Spleen (tissue), 11 donors: ENCODE measurements at regions not wholly inside any gene's neighbourhood (a gene's known extent, or its start where the extent isn't known, plus 50 kb on each side); places are given as distances from the start of the nearest gene placed in this dataset.

ENCODE experiments used
- DNase-seq: peaks from one replicate; pipeline ENCODE4 v3.0.0-alpha.2; 2020
- H3K27ac ChIP-seq, 8 donors: fragments of 200-600 bp; sonication (generic) in 7 of 8; 1 replicate in 4 of 8; 2 replicates in 4 of 8; pipeline versions ENCODE4 v1.5.0 to v1.8.0; 2016 to 2021; ENCODE audit warnings: inconsistent platforms in 4 of 8, mild to moderate bottlenecking in 4 of 8, moderate library complexity in 1 of 8
- H3K27me3 ChIP-seq, 7 donors: fragments of 200-600 bp; sonication (generic) in 6 of 7; replicated peaks in 1 of 7; 1 replicate in 4 of 7; 2 replicates in 3 of 7; pipeline versions ENCODE4 v1.5.0 to v1.8.0; 2016 to 2021; ENCODE audit warnings: inconsistent platforms in 3 of 7, mild to moderate bottlenecking in 1 of 7
- H3K36me3 ChIP-seq, 6 donors: fragments of 200-600 bp; sonication (generic) in 5 of 6; 1 replicate in 4 of 6; 2 replicates in 2 of 6; pipeline versions ENCODE4 v1.5.0 to v1.8.0; 2016 to 2021; ENCODE audit warnings: inconsistent platforms in 2 of 6
- H3K4me1 ChIP-seq, 6 donors: fragments of 200-600 bp; sonication (generic) in 5 of 6; 1 replicate in 3 of 6; 2 replicates in 3 of 6; pipeline versions ENCODE4 v1.5.0 to v1.8.0; 2016 to 2021; ENCODE audit warnings: inconsistent platforms in 3 of 6
- H3K4me3 ChIP-seq, 8 donors: fragments of 200-600 bp; sonication (generic) in 7 of 8; 1 replicate in 4 of 8; 2 replicates in 4 of 8; pipeline versions ENCODE4 v1.5.0 to v1.8.0; 2016 to 2021; ENCODE audit warnings: inconsistent platforms in 4 of 8, mild to moderate bottlenecking in 4 of 8, moderate library complexity in 2 of 8
- H3K9me3 ChIP-seq, 8 donors: fragments of 200-600 bp; sonication (generic) in 7 of 8; 1 replicate in 4 of 8; 2 replicates in 4 of 8; pipeline versions ENCODE4 v1.5.0 to v1.8.0; 2016 to 2021; ENCODE audit warnings: inconsistent platforms in 4 of 8
- POLR2A ChIP-seq, 3 donors: fragments of 450-650 bp; IDR thresholded peaks; one replicate each; pipeline ENCODE4 v1.5.1; 2017; ENCODE audit warnings: antibody characterized with exemption in 3 of 3, mild to moderate bottlenecking in 1 of 3
- POLR2AphosphoS5 ChIP-seq, 3 donors: sonication (generic); formaldehyde crosslinking; IDR thresholded peaks; one replicate each; pipeline ENCODE4 v1.5.1; 2017; ENCODE audit warnings: antibody characterized with exemption in 3 of 3
- WGBS, 5 donors: extraction: QIAGEN DNeasy Blood & Tissue Kit in 3 of 5; methylation state at CpG; one replicate each; pipeline versions ENCODE4 v1.1.5 to v1.1.7; 2013 to 2018; 5-methylcytosine and 5-hydroxymethylcytosine counted together
- intact Hi-C: fragments of 100-400 bp; cut with DNase I; formaldehyde crosslinking; loops from one replicate; pipeline ENCODE4 v1.15.0; 2023; ENCODE audit warnings: low total_unique reads
- TF ChIP-seq, protein P1 (sequence below), 11 experiments: fragments of 200-600 bp in 7 of 11; fragments of 450-650 bp in 4 of 11; sonication (generic) in 4 of 11; IDR thresholded peaks in 8 of 11; conservative IDR thresholded peaks in 3 of 11; 1 replicate in 7 of 11; 2 replicates in 4 of 11; pipeline versions ENCODE4 v1.4.0 to v1.8.0; 2016 to 2021; ENCODE audit warnings: antibody characterized with exemption in 11 of 11, inconsistent platforms in 4 of 11, mild to moderate bottlenecking in 1 of 11
- donor health status: healthy with polysubstance abuse.
- donor health status: DM: no; HTN: no; CAD: no; lungs with moderate emphysema.
- donor health status: DM: no; HTN: no; CAD: no.
- donor health status: Bipolar disorder and iron deficiency.
- donor health status: healthy.
- donor health status: DM: no; HTN: no; CAD: no.
- donor health status: DM: yes; HTN: yes; CAD: no.

DNA sequence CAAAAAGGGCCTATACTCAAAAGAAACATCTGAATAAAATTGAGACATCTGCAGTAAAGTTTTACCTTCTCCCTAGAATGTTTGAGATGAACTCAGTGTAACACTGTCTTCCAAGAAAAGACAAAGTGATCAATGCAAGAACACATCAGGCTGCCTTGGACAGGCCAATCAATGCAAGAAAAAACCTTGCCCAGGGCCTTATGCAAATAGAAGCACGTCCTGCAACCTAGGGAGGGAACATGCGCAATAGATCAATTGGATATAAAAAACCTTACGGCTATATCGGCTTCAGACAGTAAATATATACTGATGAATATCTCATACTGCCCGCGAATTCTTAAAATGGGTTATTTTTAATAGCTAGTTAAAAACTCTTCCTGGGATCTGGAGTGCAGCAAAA lies 66.4 kb upstream of the POU5F2 start:
- WGBS, 5 donors = 93 to 99% (median 95%) methylated on average over 6 of the region's 6 CpGs
- intact Hi-C loops = loop anchor here (10.0 kb wide), 1 partner anchor 203 kb away; no protein-coding TSS in a partner anchor

DNA sequence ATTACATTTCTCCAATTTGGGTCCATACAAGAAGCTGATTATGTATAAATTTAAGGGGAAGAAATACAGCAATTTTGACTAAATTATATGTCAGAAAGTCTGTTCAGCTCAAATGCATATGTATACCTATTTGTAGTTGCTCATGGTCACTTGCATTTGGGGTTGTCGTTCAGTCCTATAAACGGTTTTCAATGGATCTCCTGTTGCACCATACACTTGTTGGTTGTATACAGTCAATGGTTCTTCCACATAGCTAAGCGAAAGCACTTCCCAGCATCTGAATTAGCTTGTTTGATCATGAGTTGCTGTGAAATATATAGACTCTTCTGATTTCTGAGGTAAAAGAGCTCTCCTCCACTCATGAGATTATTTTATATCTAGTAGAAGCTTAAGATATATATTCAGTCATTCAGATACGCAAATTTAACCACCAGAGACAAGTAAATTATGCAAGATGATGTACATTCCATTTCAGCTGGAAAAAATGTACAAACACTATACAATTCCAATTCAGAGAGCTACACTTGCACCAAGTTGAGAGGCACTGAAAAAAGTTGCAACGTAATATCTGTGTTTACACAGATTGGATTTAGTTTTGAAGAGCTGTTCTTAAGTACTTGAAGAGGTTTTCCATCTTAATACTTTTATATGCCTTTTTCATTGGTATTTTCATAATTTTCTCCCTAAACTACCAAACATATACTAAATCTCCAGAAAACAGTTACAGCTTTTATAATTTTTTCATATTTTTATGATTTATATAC lies 64.4 kb upstream of the POU5F2 start:
- H3K27me3 ChIP-seq = no peaks in the 10 kb centered on the region
- H3K4me1 ChIP-seq = peaks cover 0 to 7% (median 0%) of the 10 kb centered on the region in 6 donors
- H3K4me3 ChIP-seq = no peak overlapping the region
- 90 to 96% (median 92%) methylated on average over 5 of the region's 5 CpGs for WGBS, 5 donors
- no peak for DNase-seq
- no peak for TF ChIP-seq POLR2AphosphoS5 (IDR thresholded peaks at IDR 0.05)
- no peak for TF ChIP-seq POLR2A (IDR thresholded peaks at IDR 0.05)
- TF ChIP-seq, protein P1, sequence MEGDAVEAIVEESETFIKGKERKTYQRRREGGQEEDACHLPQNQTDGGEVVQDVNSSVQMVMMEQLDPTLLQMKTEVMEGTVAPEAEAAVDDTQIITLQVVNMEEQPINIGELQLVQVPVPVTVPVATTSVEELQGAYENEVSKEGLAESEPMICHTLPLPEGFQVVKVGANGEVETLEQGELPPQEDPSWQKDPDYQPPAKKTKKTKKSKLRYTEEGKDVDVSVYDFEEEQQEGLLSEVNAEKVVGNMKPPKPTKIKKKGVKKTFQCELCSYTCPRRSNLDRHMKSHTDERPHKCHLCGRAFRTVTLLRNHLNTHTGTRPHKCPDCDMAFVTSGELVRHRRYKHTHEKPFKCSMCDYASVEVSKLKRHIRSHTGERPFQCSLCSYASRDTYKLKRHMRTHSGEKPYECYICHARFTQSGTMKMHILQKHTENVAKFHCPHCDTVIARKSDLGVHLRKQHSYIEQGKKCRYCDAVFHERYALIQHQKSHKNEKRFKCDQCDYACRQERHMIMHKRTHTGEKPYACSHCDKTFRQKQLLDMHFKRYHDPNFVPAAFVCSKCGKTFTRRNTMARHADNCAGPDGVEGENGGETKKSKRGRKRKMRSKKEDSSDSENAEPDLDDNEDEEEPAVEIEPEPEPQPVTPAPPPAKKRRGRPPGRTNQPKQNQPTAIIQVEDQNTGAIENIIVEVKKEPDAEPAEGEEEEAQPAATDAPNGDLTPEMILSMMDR (IDR thresholded peaks at IDR 0.05 in 8 of 11, conservative IDR thresholded peaks at IDR 0.05 in 3 of 11) = no peak
- no peak overlapping the region for H3K27ac ChIP-seq
- H3K36me3 ChIP-seq = no peaks in the 10 kb centered on the region
- intact Hi-C loops = loop anchor here (10.0 kb wide), 1 partner anchor 201 kb away; no protein-coding TSS in a partner anchor
- H3K9me3 ChIP-seq = no peaks in the 10 kb centered on the region

More for the DNA sequence above, 66.4 kb upstream of the POU5F2 start:
- Histone ChIP-seq H3K9me3 (no peaks in the 10 kb centered on the region), H3K36me3 (no peaks in the 10 kb centered on the region), H3K4me3 (no peak overlapping the region), H3K27ac (no peak overlapping the region), H3K27me3 (no peaks in the 10 kb centered on the region), H3K4me1 (no peaks in the 10 kb centered on the region)
- TF ChIP-seq, protein P1 (IDR thresholded peaks at IDR 0.05 in 8 of 11, conservative IDR thresholded peaks at IDR 0.05 in 3 of 11) = no peak
- TF ChIP-seq POLR2A (IDR thresholded peaks at IDR 0.05) (no peak), POLR2AphosphoS5 (IDR thresholded peaks at IDR 0.05) (no peak)
- DNase-seq = no peak

DNA sequence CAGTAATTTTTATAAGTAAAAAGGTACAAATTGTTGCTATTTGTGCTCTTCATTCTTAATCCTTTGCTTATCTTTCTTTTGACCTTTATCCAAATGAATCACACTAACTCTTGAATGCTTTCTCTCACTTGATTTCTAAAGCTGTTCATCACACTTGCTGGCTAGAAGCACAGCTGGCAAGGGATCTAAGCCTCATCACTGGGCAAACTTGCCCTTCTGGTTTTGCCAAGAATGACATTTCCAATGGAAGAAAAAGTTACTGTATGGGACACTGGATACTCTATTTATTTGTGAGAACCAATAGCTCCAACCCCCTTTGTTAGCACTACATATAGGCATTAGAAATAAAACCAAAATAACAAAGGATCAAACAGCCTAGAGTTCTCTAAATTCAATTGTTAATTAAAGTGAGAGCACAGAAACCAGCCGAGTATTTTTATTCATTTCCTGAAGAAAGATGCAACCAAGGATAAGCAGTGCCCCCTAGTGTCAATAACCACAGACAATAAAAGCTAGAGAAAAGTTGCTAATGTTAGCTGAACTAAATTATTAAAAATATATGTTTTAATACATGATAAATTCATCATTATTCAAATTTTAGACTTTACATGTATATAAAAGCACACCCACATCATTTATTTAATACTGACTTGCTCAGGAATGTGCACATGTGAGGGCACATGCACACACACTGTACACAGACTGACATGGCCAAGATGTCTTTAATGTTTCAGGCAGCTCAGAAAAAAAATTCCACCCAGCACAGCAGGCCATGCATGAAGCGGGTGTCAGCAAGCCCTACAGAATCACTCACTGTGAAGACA lies 59.8 kb upstream of the POU5F2 start:
- Histone ChIP-seq H3K36me3 (peaks cover 0 to 5% (median 0%) of the 10 kb centered on the region in 6 donors), H3K27me3 (no peaks in the 10 kb centered on the region), H3K4me3 (no peak overlapping the region), H3K27ac (no peak overlapping the region), H3K4me1 (peaks cover 0 to 7% (median 0%) of the 10 kb centered on the region in 6 donors), H3K9me3 (no peaks in the 10 kb centered on the region)
- no peak for DNase-seq
- intact Hi-C loops = loop anchor here (10.0 kb wide), 1 partner anchor 196 kb away; no protein-coding TSS in a partner anchor
- 22 to 35% (median 24%) methylated on average over 2 of the region's 2 CpGs for WGBS, 5 donors
- no peak for TF ChIP-seq POLR2A (IDR thresholded peaks at IDR 0.05)
- TF ChIP-seq, protein P1 (IDR thresholded peaks at IDR 0.05 in 8 of 11, conservative IDR thresholded peaks at IDR 0.05 in 3 of 11) = peak in 10 of 11 experiments; percentile 9 to 63 (median 50)
- no peak for TF ChIP-seq POLR2AphosphoS5 (IDR thresholded peaks at IDR 0.05)

DNA sequence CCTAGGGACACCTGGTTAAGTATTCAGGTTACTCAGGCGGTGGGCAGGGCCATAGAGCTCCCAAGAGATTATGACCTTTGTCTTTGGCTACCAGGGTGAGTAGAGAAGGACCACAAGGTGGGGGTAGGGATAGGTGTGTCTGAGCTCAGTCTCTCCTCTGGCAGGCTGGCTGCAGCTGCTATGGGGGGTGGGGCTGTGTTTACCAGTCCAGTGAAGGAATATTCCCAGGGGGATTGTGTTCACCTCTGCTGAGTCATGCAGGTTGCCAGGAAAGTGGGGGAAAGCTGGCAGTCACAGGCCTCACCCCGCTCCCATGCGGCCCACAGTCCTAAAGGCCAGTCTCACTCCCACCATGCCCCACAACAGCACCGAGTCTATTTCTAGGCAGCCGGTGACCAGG lies 53.6 kb upstream of the POU5F2 start:
- intact Hi-C loops = no loop called here
- WGBS, 5 donors = 83 to 99% (median 95%) methylated on average over 1 to 5 of the region's 5 CpGs
- no peak for DNase-seq

More for the DNA sequence above, 53.6 kb upstream of the POU5F2 start:
- H3K27ac ChIP-seq = no peak overlapping the region
- H3K4me3 ChIP-seq = no peak overlapping the region
- no peaks in the 10 kb centered on the region for H3K4me1 ChIP-seq
- H3K9me3 ChIP-seq = no peaks in the 10 kb centered on the region
- TF ChIP-seq, protein P1 (IDR thresholded peaks at IDR 0.05 in 8 of 11, conservative IDR thresholded peaks at IDR 0.05 in 3 of 11) = no peak
- TF ChIP-seq POLR2A (IDR thresholded peaks at IDR 0.05) (no peak), POLR2AphosphoS5 (IDR thresholded peaks at IDR 0.05) (no peak)
- H3K36me3 ChIP-seq = peaks cover 0 to 21% (median 0%) of the 10 kb centered on the region in 6 donors
- no peaks in the 10 kb centered on the region for H3K27me3 ChIP-seq
